Mesendoderm (in vitro differentiated cells): ENCODE measurements at regions not wholly inside any gene's neighbourhood (a gene's known extent, or its start where the extent isn't known, plus 50 kb on each side); places are given as distances from the start of the nearest gene placed in this dataset.
"Not testable (repeated sequence)": the region's sequence is repeated elsewhere in the genome, so short reads cannot be mapped to it uniquely, and the experiment has no call there.

ENCODE experiments used
- DNase-seq: peaks from one replicate; pipeline ENCODE4 v3.0.0; 2013
- H2AK5ac ChIP-seq: 2 replicates; pipeline ENCODE4 v1.6.1; 2013; ENCODE audit warnings: low read length, inconsistent platforms
- H2BK120ac ChIP-seq: 2 replicates; pipeline ENCODE4 v1.6.1; 2013; ENCODE audit warnings: low read depth, mild to moderate bottlenecking, low read length, moderate library complexity, mixed read lengths
- H2BK15ac ChIP-seq: replicated peaks from 2 replicates; pipeline ENCODE4 v1.6.1; 2013; ENCODE audit warnings: low read depth, mild to moderate bottlenecking, moderate library complexity
- H2BK5ac ChIP-seq: 2 replicates; pipeline ENCODE4 v1.6.1; 2013; ENCODE audit warnings: low read length, inconsistent platforms
- H3K18ac ChIP-seq: 2 replicates; pipeline ENCODE4 v1.6.1; 2013; ENCODE audit warnings: mild to moderate bottlenecking, low read length, mixed read lengths
- H3K23ac ChIP-seq: one replicate; pipeline ENCODE4 v1.6.1; 2013; ENCODE audit warnings: low read length
- H3K27ac ChIP-seq: 2 replicates; pipeline ENCODE4 v1.5.1; 2013; ENCODE audit warnings: low read depth, mild to moderate bottlenecking, inconsistent platforms, low read length, moderate library complexity
- H3K27me3 ChIP-seq: 2 replicates; pipeline ENCODE4 v1.6.1; 2013; ENCODE audit warnings: low read length, control low read depth, mild to moderate bottlenecking, inconsistent platforms; ENCODE audit not compliant: insufficient read depth, poor library complexity
- H3K36me3 ChIP-seq: 2 replicates; pipeline ENCODE4 v1.6.1; 2013; ENCODE audit warnings: low read length, inconsistent platforms; ENCODE audit not compliant: control insufficient read depth, insufficient read depth
- H3K4ac ChIP-seq: one replicate; pipeline ENCODE4 v1.6.1; 2013; ENCODE audit warnings: low read depth, mild to moderate bottlenecking, low read length, moderate library complexity
- H3K4me1 ChIP-seq: 2 replicates; pipeline ENCODE4 v1.6.1; 2013; ENCODE audit warnings: low read depth, low read length, inconsistent platforms; ENCODE audit not compliant: control insufficient read depth
- H3K4me2 ChIP-seq: 2 replicates; pipeline ENCODE4 v1.6.1; 2013; ENCODE audit warnings: low read length
- H3K4me3 ChIP-seq: 2 replicates; pipeline ENCODE4 v1.5.1; 2013; ENCODE audit warnings: mild to moderate bottlenecking, low read length
- H3K56ac ChIP-seq: one replicate; pipeline ENCODE4 v1.6.1; 2013; ENCODE audit warnings: low read length
- H3K79me1 ChIP-seq: 2 replicates; pipeline ENCODE4 v1.6.1; 2013; ENCODE audit warnings: low read length, inconsistent platforms
- H3K79me2 ChIP-seq: 2 replicates; pipeline ENCODE4 v1.6.1; 2013; ENCODE audit warnings: mild to moderate bottlenecking, low read length; ENCODE audit not compliant: control insufficient read depth, insufficient read depth
- H3K9ac ChIP-seq: 2 replicates; pipeline ENCODE4 v1.6.1; 2013; ENCODE audit warnings: low read length, inconsistent platforms
- H4K5ac ChIP-seq: one replicate; pipeline ENCODE4 v1.6.1; 2013; ENCODE audit warnings: low read length
- H4K8ac ChIP-seq: one replicate; pipeline ENCODE4 v1.6.1; 2013; ENCODE audit warnings: low read depth, mild to moderate bottlenecking, control low read depth, low read length, moderate library complexity
- WGBS: extraction: QIAGEN DNeasy Blood & Tissue Kit; methylation state at CpG from one replicate; pipeline ENCODE4 v1.1.7; 2013; ENCODE audit warnings: low lambda C conversion rate, missing lambda C conversion rate; ENCODE audit not compliant: insufficient coverage; ENCODE audit errors: extremely low coverage; 5-methylcytosine and 5-hydroxymethylcytosine counted together

GRCh38 chr5:145536133-145536532 is 299.0 kb downstream of the PRELID2 start:
- Histone ChIP-seq H3K36me3 (no peaks in the 10 kb centered on the region), H3K4me1 (no peaks in the 10 kb centered on the region), H3K79me1 (no peaks in the 10 kb centered on the region), H3K4me3 (no peak overlapping the region), H2BK15ac (no peak overlapping the region), H4K8ac (no peak overlapping the region), H3K4ac (no peak overlapping the region), H2BK5ac (no peak overlapping the region), H3K27me3 (no peaks in the 10 kb centered on the region), H3K9ac (no peak overlapping the region), H3K27ac (no peak overlapping the region), H3K4me2 (no peak overlapping the region), H2BK120ac (no peak overlapping the region), H3K79me2 (no peaks in the 10 kb centered on the region), H4K5ac (no peak overlapping the region), H2AK5ac (no peak overlapping the region), H3K56ac (no peak overlapping the region), H3K18ac (no peak overlapping the region), H3K23ac (no peak overlapping the region)
- DNase-seq, result no peak
- WGBS, result no CpG with 5 or more reads among the region's 4 CpGs

GRCh38 chr5:145531038-145531734 is 304.0 kb downstream of the PRELID2 start:
- Histone ChIP-seq H2BK120ac (no peak overlapping the region), H3K18ac (no peak overlapping the region), H3K79me2 (no peaks in the 10 kb centered on the region), H3K27me3 (no peaks in the 10 kb centered on the region), H3K4me3 (no peak overlapping the region), H3K79me1 (no peaks in the 10 kb centered on the region), H3K4me2 (no peak overlapping the region), H2BK15ac (no peak overlapping the region), H4K5ac (no peak overlapping the region), H3K4ac (no peak overlapping the region), H3K36me3 (no peaks in the 10 kb centered on the region), H3K9ac (no peak overlapping the region), H3K4me1 (no peaks in the 10 kb centered on the region), H3K27ac (no peak overlapping the region), H3K23ac (no peak overlapping the region), H3K56ac (no peak overlapping the region), H4K8ac (no peak overlapping the region), H2BK5ac (no peak overlapping the region), H2AK5ac (no peak overlapping the region)
- no CpG with 5 or more reads among the region's 5 CpGs for WGBS
- no peak for DNase-seq

GRCh38 chr5:145521523-145521922 is 313.6 kb downstream of the PRELID2 start:
- DNase-seq, result no peak
- WGBS, result no CpG with 5 or more reads among the region's 1 CpG
- H2AK5ac ChIP-seq, result no peak overlapping the region
- H3K4ac ChIP-seq, result no peak overlapping the region
- H3K27me3 ChIP-seq, result no peaks in the 10 kb centered on the region
- no peak overlapping the region for H3K23ac ChIP-seq
- H3K36me3 ChIP-seq, result no peaks in the 10 kb centered on the region
- H2BK120ac ChIP-seq, result no peak overlapping the region
- H3K79me1 ChIP-seq, result no peaks in the 10 kb centered on the region
- no peak overlapping the region for H4K5ac ChIP-seq
- H2BK5ac ChIP-seq, result no peak overlapping the region
- H3K4me3 ChIP-seq, result no peak overlapping the region
- H3K4me2 ChIP-seq, result no peak overlapping the region
- no peak overlapping the region for H4K8ac ChIP-seq
- no peaks in the 10 kb centered on the region for H3K4me1 ChIP-seq
- no peak overlapping the region for H3K9ac ChIP-seq
- H3K18ac ChIP-seq, result no peak overlapping the region
- H3K79me2 ChIP-seq, result no peaks in the 10 kb centered on the region
- H3K56ac ChIP-seq, result no peak overlapping the region
- no peak overlapping the region for H2BK15ac ChIP-seq
- H3K27ac ChIP-seq, result no peak overlapping the region

- Histone ChIP-seq H3K36me3 (no peaks in the 10 kb centered on the region), H4K5ac (no peak overlapping the region), H2AK5ac (no peak overlapping the region), H3K4ac (no peak overlapping the region), H3K79me2 (no peaks in the 10 kb centered on the region), H3K4me2 (no peak overlapping the region), H2BK120ac (no peak overlapping the region), H3K27me3 (no peaks in the 10 kb centered on the region), H2BK15ac (no peak overlapping the region), H3K56ac (no peak overlapping the region), H3K79me1 (no peaks in the 10 kb centered on the region), H3K18ac (no peak overlapping the region), H3K9ac (no peak overlapping the region), H3K27ac (no peak overlapping the region), H3K23ac (no peak overlapping the region), H2BK5ac (no peak overlapping the region), H3K4me1 (no peaks in the 10 kb centered on the region), H4K8ac (no peak overlapping the region), H3K4me3 (no peak overlapping the region)
- no peak for DNase-seq
- whole genome bisulfite sequencing, result no CpG with 5 or more reads among the region's 3 CpGs
Observed at GRCh38 chr5:145521066-145521465, 314.1 kb downstream of the PRELID2 start.

- no CpG with 5 or more reads among the region's 4 CpGs for WGBS
- Histone ChIP-seq H3K18ac (no peak overlapping the region), H3K27ac (no peak overlapping the region), H3K23ac (no peak overlapping the region), H3K36me3 (no peaks in the 10 kb centered on the region), H2BK15ac (no peak overlapping the region), H3K79me2 (no peaks in the 10 kb centered on the region), H3K4ac (no peak overlapping the region), H3K27me3 (no peaks in the 10 kb centered on the region), H2BK5ac (no peak overlapping the region), H2BK120ac (no peak overlapping the region), H3K4me2 (no peak overlapping the region), H3K56ac (no peak overlapping the region), H2AK5ac (no peak overlapping the region), H4K8ac (no peak overlapping the region), H3K9ac (no peak overlapping the region), H3K79me1 (no peaks in the 10 kb centered on the region), H3K4me1 (no peaks in the 10 kb centered on the region), H4K5ac (no peak overlapping the region), H3K4me3 (no peak overlapping the region)
- DNase-seq, result no peak
Observed at GRCh38 chr5:145520335-145520734, 314.8 kb downstream of the PRELID2 start.

GRCh38 chr5:145517588-145517987 is 317.6 kb downstream of the PRELID2 start:
- H3K4ac ChIP-seq, H3K4me1 ChIP-seq, H4K5ac ChIP-seq, H3K4me3 ChIP-seq, H2BK5ac ChIP-seq, H2BK15ac ChIP-seq, H3K9ac ChIP-seq, H3K79me2 ChIP-seq, H3K36me3 ChIP-seq, H3K79me1 ChIP-seq, H3K27ac ChIP-seq, DNase-seq, H3K18ac ChIP-seq, H3K56ac ChIP-seq, H3K23ac ChIP-seq, H2BK120ac ChIP-seq, H4K8ac ChIP-seq, H3K4me2 ChIP-seq, H3K27me3 ChIP-seq, H2AK5ac ChIP-seq: not testable (repeated sequence)
